ENCODE measurements at regions not wholly inside any gene's neighbourhood (a gene's known extent, or its start where the extent isn't known, plus 50 kb on each side); places are given as distances from the start of the nearest gene placed in this dataset.
A peak's percentile ranks its signal among the peaks of the same experiment; 100 is the strongest.

DNA sequence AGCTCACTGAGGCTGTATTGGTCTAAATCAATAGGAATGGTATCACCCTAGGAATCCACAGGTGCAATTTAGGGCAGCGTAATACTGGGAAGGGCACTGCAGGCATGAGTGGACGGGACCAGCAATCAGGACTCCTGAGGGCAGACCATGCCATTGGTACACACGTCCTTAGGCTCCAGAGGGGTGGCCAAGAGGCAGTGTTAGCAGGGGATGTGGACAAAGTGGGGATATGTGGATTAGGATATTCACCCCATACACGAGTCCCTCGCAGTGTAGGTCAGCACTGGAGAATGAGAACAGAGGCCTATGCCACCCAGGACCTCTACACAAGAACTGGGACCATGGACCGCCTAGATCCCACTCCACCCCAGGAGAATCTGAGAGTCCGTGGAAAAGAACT lies 389.8 kb downstream of the BCL11A start:
- no peaks in the 10 kb centered on the region for H3K27me3 ChIP-seq (ENCODE audit: low read depth)
- DNase-seq (no peak), ATAC-seq (no peak)
- no peak overlapping the region for H3K27ac ChIP-seq
- TF ChIP-seq, protein P1, sequence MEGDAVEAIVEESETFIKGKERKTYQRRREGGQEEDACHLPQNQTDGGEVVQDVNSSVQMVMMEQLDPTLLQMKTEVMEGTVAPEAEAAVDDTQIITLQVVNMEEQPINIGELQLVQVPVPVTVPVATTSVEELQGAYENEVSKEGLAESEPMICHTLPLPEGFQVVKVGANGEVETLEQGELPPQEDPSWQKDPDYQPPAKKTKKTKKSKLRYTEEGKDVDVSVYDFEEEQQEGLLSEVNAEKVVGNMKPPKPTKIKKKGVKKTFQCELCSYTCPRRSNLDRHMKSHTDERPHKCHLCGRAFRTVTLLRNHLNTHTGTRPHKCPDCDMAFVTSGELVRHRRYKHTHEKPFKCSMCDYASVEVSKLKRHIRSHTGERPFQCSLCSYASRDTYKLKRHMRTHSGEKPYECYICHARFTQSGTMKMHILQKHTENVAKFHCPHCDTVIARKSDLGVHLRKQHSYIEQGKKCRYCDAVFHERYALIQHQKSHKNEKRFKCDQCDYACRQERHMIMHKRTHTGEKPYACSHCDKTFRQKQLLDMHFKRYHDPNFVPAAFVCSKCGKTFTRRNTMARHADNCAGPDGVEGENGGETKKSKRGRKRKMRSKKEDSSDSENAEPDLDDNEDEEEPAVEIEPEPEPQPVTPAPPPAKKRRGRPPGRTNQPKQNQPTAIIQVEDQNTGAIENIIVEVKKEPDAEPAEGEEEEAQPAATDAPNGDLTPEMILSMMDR (IDR thresholded peaks at IDR 0.05) = no peak
- intact Hi-C loops (cut with DNase I) = no loop called here
- no peak overlapping the region for H3K4me3 ChIP-seq
- H3K36me3 ChIP-seq = no peaks in the 10 kb centered on the region
- no peaks in the 10 kb centered on the region for H3K9me3 ChIP-seq
- H3K4me1 ChIP-seq = no peaks in the 10 kb centered on the region

DNA sequence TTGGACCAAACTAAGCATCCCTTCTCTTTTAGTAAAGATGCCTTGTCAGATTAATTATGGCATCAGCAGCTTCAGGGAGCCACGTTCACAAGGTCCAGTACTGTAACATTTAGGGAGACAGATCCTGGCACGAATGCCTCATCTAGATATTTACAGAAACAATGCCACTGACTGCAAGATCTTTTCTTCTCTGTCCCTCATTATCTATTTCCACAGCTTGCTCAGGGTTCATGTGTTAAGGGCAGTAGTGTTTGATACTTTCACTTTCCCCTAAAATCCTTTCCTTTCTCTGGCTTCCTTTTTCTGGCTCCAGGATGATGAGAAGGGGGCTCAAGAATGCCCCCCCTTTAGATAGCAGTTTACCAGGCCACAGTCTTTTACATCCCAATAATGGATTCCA lies 393.9 kb downstream of the BCL11A start:
- TF ChIP-seq, protein P1 (IDR thresholded peaks at IDR 0.05) = no peak
- no peaks in the 10 kb centered on the region for H3K4me1 ChIP-seq
- H3K36me3 ChIP-seq = no peaks in the 10 kb centered on the region
- H3K4me3 ChIP-seq = no peak overlapping the region
- no peaks in the 10 kb centered on the region for H3K27me3 ChIP-seq (ENCODE audit: low read depth)
- intact Hi-C loops (cut with DNase I) = no loop called here
- no peak for ATAC-seq
- no peaks in the 10 kb centered on the region for H3K9me3 ChIP-seq
- DNase-seq = no peak
- H3K27ac ChIP-seq = no peak overlapping the region

DNA sequence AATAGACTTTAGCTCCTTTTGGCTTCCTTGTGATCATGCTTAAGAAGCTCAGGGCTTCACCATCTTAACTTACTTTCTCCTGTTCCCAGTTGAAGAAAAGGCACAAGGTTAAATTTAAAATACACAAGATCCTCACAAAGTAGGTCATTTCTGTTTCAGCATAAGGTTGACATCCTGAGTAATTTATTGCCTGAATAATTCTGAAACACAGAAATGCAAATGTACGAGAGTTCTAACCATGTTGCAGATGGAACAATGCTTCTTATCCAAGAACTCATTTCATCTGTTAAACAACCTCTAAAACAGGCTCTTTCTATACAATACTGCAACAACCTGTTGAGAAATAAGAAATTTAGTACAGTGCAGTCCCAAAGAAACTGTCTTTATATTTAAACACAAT lies 395.2 kb downstream of the BCL11A start:
- ATAC-seq (no peak), DNase-seq (no peak)
- Histone ChIP-seq H3K9me3 (no peaks in the 10 kb centered on the region), H3K27me3 (ENCODE audit: low read depth) (no peaks in the 10 kb centered on the region), H3K4me3 (no peak overlapping the region), H3K36me3 (no peaks in the 10 kb centered on the region), H3K4me1 (no peaks in the 10 kb centered on the region), H3K27ac (no peak overlapping the region)
- TF ChIP-seq, protein P1 (IDR thresholded peaks at IDR 0.05) = no peak
- intact Hi-C loops (cut with DNase I) = no loop called here

DNA sequence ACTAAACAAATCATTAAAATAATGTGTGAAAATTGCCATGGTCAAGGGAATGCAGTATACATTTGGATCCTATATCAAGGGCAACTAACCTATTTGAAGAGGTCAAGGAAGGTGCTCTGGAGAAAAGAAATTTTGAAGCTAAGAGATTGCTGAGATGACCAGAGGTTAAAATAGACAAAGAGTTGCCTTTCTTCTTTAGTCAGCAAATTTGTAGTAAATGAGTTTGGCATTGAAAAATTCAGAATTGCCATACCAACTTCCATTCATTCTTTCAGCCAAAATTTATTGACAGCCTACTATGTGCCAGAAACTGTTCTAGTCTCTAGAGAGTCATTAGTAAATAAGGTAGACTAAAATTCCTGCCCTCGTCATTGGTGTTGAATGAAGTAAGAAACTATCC lies 396.2 kb downstream of the BCL11A start:
- Histone ChIP-seq H3K4me3 (no peak overlapping the region), H3K27me3 (ENCODE audit: low read depth) (no peaks in the 10 kb centered on the region), H3K9me3 (no peaks in the 10 kb centered on the region), H3K27ac (no peak overlapping the region), H3K4me1 (no peaks in the 10 kb centered on the region), H3K36me3 (no peaks in the 10 kb centered on the region)
- ATAC-seq (no peak), DNase-seq (no peak)
- TF ChIP-seq, protein P1 (IDR thresholded peaks at IDR 0.05) = no peak
- intact Hi-C loops (cut with DNase I) = no loop called here

DNA sequence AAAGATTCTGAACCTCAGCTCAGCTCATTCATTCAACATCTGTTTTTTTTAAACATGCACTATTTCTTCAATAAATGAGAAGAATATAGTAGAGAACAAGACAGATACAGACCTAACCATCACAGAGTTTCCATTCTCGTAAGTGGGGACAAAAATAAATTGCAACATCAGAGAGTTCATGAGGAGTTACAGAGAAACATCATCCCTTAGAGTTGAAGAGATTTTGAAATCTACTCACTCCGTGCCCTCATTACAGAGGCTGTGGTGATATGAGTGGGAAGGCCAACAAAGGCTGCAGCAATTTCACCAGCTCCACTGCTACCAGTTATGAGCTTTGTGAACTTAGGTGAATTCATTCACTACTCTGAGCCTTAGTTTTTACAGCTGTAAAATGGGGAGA lies 399.3 kb downstream of the BCL11A start:
- Histone ChIP-seq H3K4me1 (no peaks in the 10 kb centered on the region), H3K27ac (no peak overlapping the region), H3K4me3 (no peak overlapping the region), H3K36me3 (no peaks in the 10 kb centered on the region), H3K9me3 (no peaks in the 10 kb centered on the region), H3K27me3 (ENCODE audit: low read depth) (no peaks in the 10 kb centered on the region)
- ATAC-seq (no peak), DNase-seq (no peak)
- TF ChIP-seq, protein P1 (IDR thresholded peaks at IDR 0.05) = no peak
- intact Hi-C loops (cut with DNase I) = no loop called here

DNA sequence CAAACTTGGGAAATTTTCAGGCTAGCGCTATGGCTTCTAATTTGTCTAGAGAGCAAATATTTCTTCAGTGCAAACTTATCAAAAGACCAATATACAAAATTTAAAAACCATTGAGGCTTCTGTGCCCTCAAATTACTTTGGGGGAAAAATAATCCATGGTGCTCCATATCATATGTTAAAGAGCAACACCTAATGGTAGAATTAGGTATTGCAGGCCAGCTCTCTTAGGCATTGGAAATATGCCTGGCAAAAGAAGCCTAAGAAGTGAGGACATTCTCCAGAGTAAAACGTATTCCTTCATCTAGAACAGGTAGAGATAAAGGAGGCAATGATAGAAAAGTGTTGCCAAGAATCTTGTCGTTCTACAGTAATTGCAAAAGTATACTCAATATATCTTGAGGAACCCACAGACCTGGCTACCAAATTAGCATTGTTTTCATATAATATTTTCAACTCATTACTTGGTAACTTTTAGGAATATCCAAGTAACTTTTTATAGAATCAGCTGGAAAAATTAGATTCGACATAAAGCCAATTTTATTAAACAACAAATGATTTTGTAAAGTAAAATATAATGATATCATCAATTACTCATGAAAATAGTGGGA lies 401.1 kb downstream of the BCL11A start:
- intact Hi-C loops (cut with DNase I) = no loop called here

More for the DNA sequence above, 401.1 kb downstream of the BCL11A start:
- TF ChIP-seq, protein P1 (IDR thresholded peaks at IDR 0.05) = peak; percentile 72
- no peaks in the 10 kb centered on the region for H3K36me3 ChIP-seq
- H3K27ac ChIP-seq = no peak overlapping the region
- DNase-seq (no peak), ATAC-seq (no peak)
- H3K4me3 ChIP-seq = no peak overlapping the region
- no peaks in the 10 kb centered on the region for H3K9me3 ChIP-seq
- no peaks in the 10 kb centered on the region for H3K4me1 ChIP-seq
- no peaks in the 10 kb centered on the region for H3K27me3 ChIP-seq (ENCODE audit: low read depth)
